Heart right ventricle (tissue), 16 donors: ENCODE measurements at regions not wholly inside any gene's neighbourhood (a gene's known extent, or its start where the extent isn't known, plus 50 kb on each side); places are given as distances from the start of the nearest gene placed in this dataset.
"Not testable (repeated sequence)": the region's sequence is repeated elsewhere in the genome, so short reads cannot be mapped to it uniquely, and the experiment has no call there.

Source experiments
- ATAC-seq, 8 donors: fragments of 200-7000 bp; cut with Tn5 transposase; one replicate each; pipeline ENCODE4 v1.9.1; 2020; ENCODE audit warnings: mild to moderate bottlenecking in 8 of 8, moderate library complexity in 8 of 8, moderate number of reproducible peaks in 1 of 8
- DNase-seq, 2 donors: peaks; one replicate each; pipeline ENCODE4 v3.0.0-alpha.2; 2020
- H3K27ac ChIP-seq, 10 donors: fragments of 200-600 bp; sonication (generic) in 2 of 10; one replicate each; pipeline versions ENCODE4 v1.5.0 to v1.8.0; 2020 to 2022; ENCODE audit warnings: mild to moderate bottlenecking in 3 of 10
- H3K27me3 ChIP-seq, 7 donors: fragments of 200-600 bp; one replicate each; pipeline ENCODE4 v1.8.0; 2021 to 2022; ENCODE audit warnings: mild to moderate bottlenecking in 2 of 7
- H3K36me3 ChIP-seq, 9 donors: fragments of 200-600 bp; sonication (generic) in 1 of 9; one replicate each; pipeline versions ENCODE4 v1.5.0 to v1.8.0; 2020 to 2022; ENCODE audit warnings: mild to moderate bottlenecking in 2 of 9
- H3K4me1 ChIP-seq, 9 donors: fragments of 200-600 bp; sonication (generic) in 1 of 9; one replicate each; pipeline versions ENCODE4 v1.5.0 to v1.8.0; 2020 to 2022; ENCODE audit warnings: mild to moderate bottlenecking in 4 of 9
- H3K4me3 ChIP-seq, 10 donors: fragments of 200-600 bp; sonication (generic) in 2 of 10; one replicate each; pipeline versions ENCODE4 v1.5.0 to v1.8.0; 2020 to 2022; ENCODE audit warnings: mild to moderate bottlenecking in 7 of 10, moderate library complexity in 2 of 10
- H3K9me3 ChIP-seq, 11 donors: fragments of 200-600 bp in 10 of 11; sonication (generic) in 2 of 11; one replicate each; pipeline versions ENCODE4 v1.5.0 to v1.8.0; 2013 to 2022; ENCODE audit warnings: mild to moderate bottlenecking in 2 of 11, control low read depth in 1 of 11, moderate library complexity in 1 of 11
- WGBS, 2 donors: extraction: QIAGEN DNeasy Blood & Tissue Kit; methylation state at CpG; one replicate each; pipeline ENCODE4 v1.1.7; 2013; ENCODE audit warnings: inconsistent platforms in 1 of 2; 5-methylcytosine and 5-hydroxymethylcytosine counted together
- intact Hi-C, 10 donors: fragments of 100-400 bp; cut with DNase I; formaldehyde crosslinking; loops; one replicate each; pipeline versions ENCODE4 v1.11.1 to v1.14.2; 2022
- TF ChIP-seq, protein P1 (sequence below), 9 donors: fragments of 200-600 bp; sonication (generic) in 2 of 9; IDR thresholded peaks; one replicate each; pipeline versions ENCODE4 v1.5.0 to v1.8.0; 2021 to 2022; ENCODE audit warnings: antibody characterized with exemption in 9 of 9, mild to moderate bottlenecking in 5 of 9, moderate library complexity in 1 of 9
- donor health status: Arrhythmogenic right ventricular cardiomyopathy.
- donor health status: ischemic (EF 13 %, LVEDD 7.1; RV severe dilation, severe dysfunction).
- donor health status: healthy with polysubstance abuse.
- donor health status: DM: no; HTN: yes; CAD: no.
- donor health status: DM: no; HTN: no; CAD: no.
- donor health status: ischemic (EF 25% LVEDD 6.9; RV normal size, moderate dysfunction).
- donor health status: ischemic (EF 25% LVEDD 5.7; RV mildly dilated, moderate dysfunction).
- donor health status: healthy.
- donor health status: DM: yes; HTN: yes; CAD: no.
- donor health status: Ischemic cardiomyopathy.
- donor health status: ischemic (EF 35%, LVEDD 5.7; RV mildly dilated, moderate dysfunction).
- donor health status: nonischemic (EF 11% LVEDD 7.7; RV severe dilation, severe dysfunction).
- donor health status: DM: yes; HTN: yes; CAD: no.
- donor health status: PGD.
- donor health status: ischemic (EF 29% LVEDD 5.4; RV normal size, mild dysfunction).
- donor health status: nonischemic (EF 23%, LVEDD 6.1; RV moderate dilation, normal function).

DNA sequence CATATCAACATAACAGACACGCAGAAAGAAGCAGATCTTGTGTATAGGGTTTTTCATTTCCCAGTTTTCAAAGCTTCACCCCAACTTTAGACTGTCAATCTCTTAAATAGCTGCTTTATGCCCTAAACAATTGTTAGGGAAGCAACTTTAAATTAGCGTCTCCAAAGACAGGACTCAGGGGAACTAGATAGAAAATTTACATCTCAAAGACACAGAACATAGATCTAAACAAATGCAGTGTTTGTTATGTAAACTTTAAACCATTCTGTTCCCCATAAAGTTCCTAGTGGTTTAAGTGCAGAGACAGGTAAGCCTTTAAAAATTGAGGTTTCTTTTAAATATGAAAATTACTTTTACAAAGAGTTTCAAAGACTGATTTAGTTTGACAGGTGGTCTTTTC, 379.2 kb upstream of the GHITM start:
- DNase-seq: no peak
- Histone ChIP-seq H3K27ac (no peak overlapping the region), H3K9me3 (peaks cover 0 to 19% (median 5%) of the 10 kb centered on the region in 11 donors), H3K36me3 (no peaks in the 10 kb centered on the region), H3K27me3 (no peaks in the 10 kb centered on the region), H3K4me3 (no peak overlapping the region), H3K4me1 (no peaks in the 10 kb centered on the region)
- intact Hi-C loops: no loop called here
- TF ChIP-seq, protein P1, sequence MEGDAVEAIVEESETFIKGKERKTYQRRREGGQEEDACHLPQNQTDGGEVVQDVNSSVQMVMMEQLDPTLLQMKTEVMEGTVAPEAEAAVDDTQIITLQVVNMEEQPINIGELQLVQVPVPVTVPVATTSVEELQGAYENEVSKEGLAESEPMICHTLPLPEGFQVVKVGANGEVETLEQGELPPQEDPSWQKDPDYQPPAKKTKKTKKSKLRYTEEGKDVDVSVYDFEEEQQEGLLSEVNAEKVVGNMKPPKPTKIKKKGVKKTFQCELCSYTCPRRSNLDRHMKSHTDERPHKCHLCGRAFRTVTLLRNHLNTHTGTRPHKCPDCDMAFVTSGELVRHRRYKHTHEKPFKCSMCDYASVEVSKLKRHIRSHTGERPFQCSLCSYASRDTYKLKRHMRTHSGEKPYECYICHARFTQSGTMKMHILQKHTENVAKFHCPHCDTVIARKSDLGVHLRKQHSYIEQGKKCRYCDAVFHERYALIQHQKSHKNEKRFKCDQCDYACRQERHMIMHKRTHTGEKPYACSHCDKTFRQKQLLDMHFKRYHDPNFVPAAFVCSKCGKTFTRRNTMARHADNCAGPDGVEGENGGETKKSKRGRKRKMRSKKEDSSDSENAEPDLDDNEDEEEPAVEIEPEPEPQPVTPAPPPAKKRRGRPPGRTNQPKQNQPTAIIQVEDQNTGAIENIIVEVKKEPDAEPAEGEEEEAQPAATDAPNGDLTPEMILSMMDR (IDR thresholded peaks at IDR 0.05): no peak
- ATAC-seq: no peak
- WGBS, 2 donors: 63 to 75% methylated on average over 2 of the region's 2 CpGs

DNA sequence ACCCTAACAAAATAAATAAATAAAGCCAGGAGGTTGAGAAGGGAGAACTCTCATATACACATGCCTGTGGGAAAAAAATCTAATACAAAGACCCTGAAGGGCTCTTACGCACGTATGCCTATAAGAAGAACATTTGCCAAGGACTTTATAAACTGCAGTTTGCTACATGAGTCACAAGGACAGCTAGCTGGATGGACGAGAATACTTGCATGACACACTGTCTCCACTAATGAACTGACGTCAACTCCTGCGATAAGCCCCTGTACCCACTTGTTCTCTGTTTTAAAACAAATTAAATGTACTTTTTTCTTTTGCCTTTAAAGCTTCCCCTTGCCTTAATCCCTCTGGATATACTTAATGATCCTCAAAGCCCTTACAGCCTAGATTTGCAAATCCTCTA, 374.6 kb upstream of the GHITM start:
- no peaks in the 10 kb centered on the region for H3K4me1 ChIP-seq
- TF ChIP-seq, protein P1 (IDR thresholded peaks at IDR 0.05): no peak
- 47 to 60% methylated on average over 5 of the region's 5 CpGs for WGBS, 2 donors
- ATAC-seq: peak in 4 of 8 donors; percentile 16 to 70 (median 60)
- no peak overlapping the region for H3K27ac ChIP-seq
- no peak for DNase-seq
- H3K9me3 ChIP-seq: peaks cover 0 to 9% (median 0%) of the 10 kb centered on the region in 11 donors
- H3K36me3 ChIP-seq: no peaks in the 10 kb centered on the region
- intact Hi-C loops: no loop called here
- H3K27me3 ChIP-seq: no peaks in the 10 kb centered on the region
- H3K4me3 ChIP-seq: no peak overlapping the region

DNA sequence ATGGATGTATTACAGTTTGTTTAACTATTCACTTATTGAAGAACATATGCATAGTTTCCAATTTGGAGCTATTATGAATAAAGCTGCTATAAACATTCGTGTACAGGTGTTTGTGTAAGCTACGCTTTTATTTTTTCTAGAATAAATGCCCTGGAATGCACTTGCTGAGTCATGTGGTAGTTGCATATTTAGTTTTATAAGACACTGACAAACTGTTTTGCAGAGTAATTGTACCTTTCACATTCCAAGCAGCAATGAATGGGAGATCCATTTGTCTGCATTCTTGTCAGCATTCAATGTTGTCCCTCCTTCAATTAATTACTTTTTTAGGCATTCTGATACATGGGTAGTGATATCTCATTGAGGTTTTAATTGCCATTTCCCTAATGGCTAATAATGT, 373.6 kb upstream of the GHITM start:
- no peaks in the 10 kb centered on the region for H3K27me3 ChIP-seq
- H3K9me3 ChIP-seq: peaks cover 0 to 9% (median 0%) of the 10 kb centered on the region in 11 donors
- H3K4me3 ChIP-seq: no peak overlapping the region
- DNase-seq (no peak), ATAC-seq (no peak)
- TF ChIP-seq, protein P1 (IDR thresholded peaks at IDR 0.05): no peak
- H3K36me3 ChIP-seq: no peaks in the 10 kb centered on the region
- 83 to 94% methylated on average over 2 of the region's 2 CpGs for WGBS, 2 donors
- H3K4me1 ChIP-seq: no peaks in the 10 kb centered on the region
- no peak overlapping the region for H3K27ac ChIP-seq
- intact Hi-C loops: no loop called here

DNA sequence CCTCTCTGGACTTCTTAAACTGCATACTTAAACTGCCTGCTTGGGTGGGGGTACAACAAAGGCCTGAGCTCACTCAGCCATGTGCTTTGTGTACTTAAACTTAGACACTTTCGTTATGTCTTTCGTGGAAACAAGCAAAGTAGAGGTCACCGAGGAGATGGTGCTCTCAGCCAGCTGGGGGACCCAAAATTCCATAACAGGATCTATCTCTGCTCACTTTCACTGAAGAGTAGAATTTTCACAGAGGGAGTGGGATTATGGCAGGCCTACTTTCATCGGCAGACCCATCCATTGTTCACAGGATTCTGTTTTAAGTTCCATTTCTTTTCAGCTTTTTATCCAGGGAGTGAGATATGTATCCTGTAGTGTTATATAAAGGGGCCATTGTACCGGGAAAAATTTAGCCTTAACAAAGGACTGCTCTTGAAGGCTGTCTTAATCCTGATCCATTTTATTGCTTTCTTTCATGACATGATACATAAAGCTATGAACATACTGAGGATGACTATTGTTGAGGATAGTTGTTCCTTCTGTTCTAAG, 370.0 kb upstream of the GHITM start:
- 64 to 65% methylated on average over 5 of the region's 5 CpGs for WGBS, 2 donors
- intact Hi-C loops: no loop called here
- Histone ChIP-seq H3K36me3 (no peaks in the 10 kb centered on the region), H3K9me3 (peaks cover 0 to 11% (median 0%) of the 10 kb centered on the region in 11 donors), H3K4me3 (no peak overlapping the region), H3K27ac (no peak overlapping the region), H3K27me3 (no peaks in the 10 kb centered on the region), H3K4me1 (no peaks in the 10 kb centered on the region)
- DNase-seq (no peak), ATAC-seq (no peak)
- TF ChIP-seq, protein P1 (IDR thresholded peaks at IDR 0.05): no peak

DNA sequence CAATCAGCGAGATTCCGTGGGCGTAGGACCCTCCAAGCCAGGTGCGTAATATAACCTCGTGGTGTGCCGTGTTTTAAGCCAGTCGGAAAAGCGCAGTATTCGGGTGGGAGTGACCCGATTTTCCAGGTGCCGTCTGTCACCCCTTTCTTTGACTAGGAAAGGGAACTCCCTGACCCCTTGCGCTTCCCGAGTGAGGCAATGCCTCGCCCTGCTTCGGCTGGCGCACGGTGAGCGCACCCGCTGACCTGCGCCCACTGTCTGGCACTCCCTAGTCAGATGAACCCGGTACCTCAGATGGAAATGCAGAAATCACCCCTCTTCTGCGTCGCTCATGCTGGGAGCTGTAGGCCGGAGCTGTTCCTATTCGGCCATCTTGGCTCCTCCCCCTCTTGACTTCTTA, 352.6 kb upstream of the GHITM start:
- H3K36me3 ChIP-seq, H3K4me3 ChIP-seq, H3K27me3 ChIP-seq, H3K4me1 ChIP-seq, intact Hi-C loops, DNase-seq, H3K27ac ChIP-seq, ATAC-seq: not testable (repeated sequence)
- H3K9me3 ChIP-seq: peaks cover 0 to 42% (median 14%) of the 10 kb centered on the region in 11 donors
- WGBS, 2 donors: 92% methylated on average over 23 to 25 of the region's 25 CpGs
